ENCODE measurements at regions not wholly inside any gene's neighbourhood (a gene's known extent, or its start where the extent isn't known, plus 50 kb on each side); places are given as distances from the start of the nearest gene placed in this dataset.
A peak's percentile ranks its signal among the peaks of the same experiment; 100 is the strongest.

GRCh38 chr9:106307670-106308069 lies 555.3 kb upstream of the ZNF462 start:
- H3K4me2 ChIP-seq (ENCODE audit: low read length): no peak overlapping the region
- no TSS peak for BruUV-seq (replicated peaks)
- ChIA-PET CTCF (no interaction called here), POLR2A (ENCODE audit: unreplicated experiment) (no interaction called here)
- H3K9me3 ChIP-seq (ENCODE audit: low read length): no peaks in the 10 kb centered on the region
- H3K36me3 ChIP-seq (ENCODE audit: low read depth, low read length): no peaks in the 10 kb centered on the region
- no peaks in the 10 kb centered on the region for H3K27me3 ChIP-seq (ENCODE audit: low read length)
- no peak overlapping the region for H2AFZ ChIP-seq (ENCODE audit: low read length)
- H3K9me2 ChIP-seq (replicated peaks; ENCODE audit: low read length): no peaks in the 10 kb centered on the region
- H3K79me2 ChIP-seq (ENCODE audit: low read length): no peaks in the 10 kb centered on the region
- no peak overlapping the region for H3K4me3 ChIP-seq (ENCODE audit: low read length)
- DNase-seq (peak; percentile 57), ATAC-seq (no peak)
- peaks cover 8% of the 10 kb centered on the region for H3K4me1 ChIP-seq (ENCODE audit: insufficient read depth, low read length)
- H4K20me1 ChIP-seq (ENCODE audit: low read length): no peaks in the 10 kb centered on the region
- intact Hi-C loops (cut with micrococcal nuclease): no loop called here
- H3F3A ChIP-seq (ENCODE audit: low read length, unreplicated experiment): no peaks in the 10 kb centered on the region
- TF ChIP-seq CTCF (conservative IDR thresholded peaks at IDR 0.05; ENCODE audit: low read depth, low read length) (no peak), EZH2phosphoT487 (IDR thresholded peaks at IDR 0.05; ENCODE audit: borderline replicate concordance, low read length) (no peak), EZH2 (IDR thresholded peaks at IDR 0.05; ENCODE audit: low read length, unreplicated experiment) (no peak)
- H3K9ac ChIP-seq (ENCODE audit: low read length): no peak overlapping the region
- H3K27ac ChIP-seq (ENCODE audit: low read length): no peak overlapping the region

- intact Hi-C loops (cut with micrococcal nuclease): no loop called here
- no peak overlapping the region for H2AFZ ChIP-seq (ENCODE audit: low read length)
- no peaks in the 10 kb centered on the region for H3K79me2 ChIP-seq (ENCODE audit: low read length)
- no peaks in the 10 kb centered on the region for H3K27me3 ChIP-seq (ENCODE audit: low read length)
- BruUV-seq (replicated peaks): no TSS peak
- CTCF ChIA-PET: no interaction called here
- no peak overlapping the region for H3K27ac ChIP-seq (ENCODE audit: low read length)
- H3K9ac ChIP-seq (ENCODE audit: low read length): no peak overlapping the region
- no peak overlapping the region for H3K4me2 ChIP-seq (ENCODE audit: low read length)
- no peaks in the 10 kb centered on the region for H3F3A ChIP-seq (ENCODE audit: low read length, unreplicated experiment)
- DNase-seq (no peak), ATAC-seq (no peak)
- peaks cover 13% of the 10 kb centered on the region for H3K4me1 ChIP-seq (ENCODE audit: insufficient read depth, low read length)
- TF ChIP-seq CTCF (conservative IDR thresholded peaks at IDR 0.05; ENCODE audit: low read depth, low read length): no peak
- no peak for TF ChIP-seq EZH2 (IDR thresholded peaks at IDR 0.05; ENCODE audit: low read length, unreplicated experiment)
- TF ChIP-seq EZH2phosphoT487 (IDR thresholded peaks at IDR 0.05; ENCODE audit: borderline replicate concordance, low read length): no peak
- H3K4me3 ChIP-seq (ENCODE audit: low read length): no peak overlapping the region
- H3K36me3 ChIP-seq (ENCODE audit: low read depth, low read length): no peaks in the 10 kb centered on the region
- no peaks in the 10 kb centered on the region for H3K9me2 ChIP-seq (replicated peaks; ENCODE audit: low read length)
- POLR2A ChIA-PET (ENCODE audit: unreplicated experiment): no interaction called here
- H3K9me3 ChIP-seq (ENCODE audit: low read length): no peaks in the 10 kb centered on the region
- no peaks in the 10 kb centered on the region for H4K20me1 ChIP-seq (ENCODE audit: low read length)
These were observed 553.0 kb upstream of the ZNF462 start for GRCh38 chr9:106309925-106310324.

GRCh38 chr9:106310782-106311181 lies 552.2 kb upstream of the ZNF462 start:
- no peak overlapping the region for H2AFZ ChIP-seq (ENCODE audit: low read length)
- CTCF ChIA-PET: no interaction called here
- H3K9ac ChIP-seq (ENCODE audit: low read length): no peak overlapping the region
- H3K27ac ChIP-seq (ENCODE audit: low read length): no peak overlapping the region
- ATAC-seq (no peak), DNase-seq (no peak)
- H3K36me3 ChIP-seq (ENCODE audit: low read depth, low read length): no peaks in the 10 kb centered on the region
- H3F3A ChIP-seq (ENCODE audit: low read length, unreplicated experiment): no peaks in the 10 kb centered on the region
- no TSS peak for BruUV-seq (replicated peaks)
- TF ChIP-seq EZH2phosphoT487 (IDR thresholded peaks at IDR 0.05; ENCODE audit: borderline replicate concordance, low read length): no peak
- no peak for TF ChIP-seq CTCF (conservative IDR thresholded peaks at IDR 0.05; ENCODE audit: low read depth, low read length)
- TF ChIP-seq EZH2 (IDR thresholded peaks at IDR 0.05; ENCODE audit: low read length, unreplicated experiment): no peak
- H3K79me2 ChIP-seq (ENCODE audit: low read length): no peaks in the 10 kb centered on the region
- H3K9me3 ChIP-seq (ENCODE audit: low read length): no peaks in the 10 kb centered on the region
- no peak overlapping the region for H3K4me2 ChIP-seq (ENCODE audit: low read length)
- intact Hi-C loops (cut with micrococcal nuclease): no loop called here
- H3K27me3 ChIP-seq (ENCODE audit: low read length): no peaks in the 10 kb centered on the region
- H3K4me1 ChIP-seq (ENCODE audit: insufficient read depth, low read length): peaks cover 13% of the 10 kb centered on the region
- H4K20me1 ChIP-seq (ENCODE audit: low read length): no peaks in the 10 kb centered on the region
- H3K9me2 ChIP-seq (replicated peaks; ENCODE audit: low read length): no peaks in the 10 kb centered on the region
- no peak overlapping the region for H3K4me3 ChIP-seq (ENCODE audit: low read length)
- POLR2A ChIA-PET (ENCODE audit: unreplicated experiment): no interaction called here
